NB4 (cell line): ENCODE measurements at regions not wholly inside any gene's neighbourhood (a gene's known extent, or its start where the extent isn't known, plus 50 kb on each side); places are given as distances from the start of the nearest gene placed in this dataset.
"Not testable (repeated sequence)": the region's sequence is repeated elsewhere in the genome, so short reads cannot be mapped to it uniquely, and the experiment has no call there.

Experiments used
- DNase-seq: peaks from one replicate; pipeline ENCODE4 v3.0.0; 2010; ENCODE audit warnings: low read depth
- H3K4me3 ChIP-seq: one replicate; pipeline ENCODE4 v1.5.1; 2011; ENCODE audit warnings: mild to moderate bottlenecking, low read depth, low read length, moderate library complexity
- MYC ChIP-seq: IDR thresholded peaks from 2 replicates; pipeline ENCODE4 v1.6.1; 2011; ENCODE audit warnings: low read depth, low read length
- POLR2A ChIP-seq: IDR thresholded peaks from 2 replicates; pipeline ENCODE4 v1.6.1; 2011; ENCODE audit warnings: mild to moderate bottlenecking; ENCODE audit not compliant: insufficient read length; ENCODE audit errors: extremely low read depth
- TF ChIP-seq, protein P1 (sequence below): IDR thresholded peaks from 2 replicates; pipeline ENCODE4 v1.6.1; 2011; ENCODE audit warnings: low read depth, low read length
- TF ChIP-seq, protein P2 (sequence below): IDR thresholded peaks from one replicate; pipeline ENCODE4 v1.5.1; 2012; ENCODE audit warnings: low read depth, low read length

- H3K4me3 ChIP-seq = no peak overlapping the region
- no peak for DNase-seq
- TF ChIP-seq, protein P1, sequence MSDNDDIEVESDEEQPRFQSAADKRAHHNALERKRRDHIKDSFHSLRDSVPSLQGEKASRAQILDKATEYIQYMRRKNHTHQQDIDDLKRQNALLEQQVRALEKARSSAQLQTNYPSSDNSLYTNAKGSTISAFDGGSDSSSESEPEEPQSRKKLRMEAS = no peak
- no peak for TF ChIP-seq MYC
- TF ChIP-seq, protein P2, sequence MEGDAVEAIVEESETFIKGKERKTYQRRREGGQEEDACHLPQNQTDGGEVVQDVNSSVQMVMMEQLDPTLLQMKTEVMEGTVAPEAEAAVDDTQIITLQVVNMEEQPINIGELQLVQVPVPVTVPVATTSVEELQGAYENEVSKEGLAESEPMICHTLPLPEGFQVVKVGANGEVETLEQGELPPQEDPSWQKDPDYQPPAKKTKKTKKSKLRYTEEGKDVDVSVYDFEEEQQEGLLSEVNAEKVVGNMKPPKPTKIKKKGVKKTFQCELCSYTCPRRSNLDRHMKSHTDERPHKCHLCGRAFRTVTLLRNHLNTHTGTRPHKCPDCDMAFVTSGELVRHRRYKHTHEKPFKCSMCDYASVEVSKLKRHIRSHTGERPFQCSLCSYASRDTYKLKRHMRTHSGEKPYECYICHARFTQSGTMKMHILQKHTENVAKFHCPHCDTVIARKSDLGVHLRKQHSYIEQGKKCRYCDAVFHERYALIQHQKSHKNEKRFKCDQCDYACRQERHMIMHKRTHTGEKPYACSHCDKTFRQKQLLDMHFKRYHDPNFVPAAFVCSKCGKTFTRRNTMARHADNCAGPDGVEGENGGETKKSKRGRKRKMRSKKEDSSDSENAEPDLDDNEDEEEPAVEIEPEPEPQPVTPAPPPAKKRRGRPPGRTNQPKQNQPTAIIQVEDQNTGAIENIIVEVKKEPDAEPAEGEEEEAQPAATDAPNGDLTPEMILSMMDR = no peak
- no peak for TF ChIP-seq POLR2A
Measured at GRCh38 chr7:51927738-51928137, 611.1 kb upstream of the COBL start.

GRCh38 chr7:51918581-51918980 is 602.0 kb upstream of the COBL start:
- TF ChIP-seq, protein P1 = no peak
- TF ChIP-seq, protein P2 = no peak
- TF ChIP-seq POLR2A (no peak), MYC (no peak)
- H3K4me3 ChIP-seq = no peak overlapping the region
- no peak for DNase-seq

DNA sequence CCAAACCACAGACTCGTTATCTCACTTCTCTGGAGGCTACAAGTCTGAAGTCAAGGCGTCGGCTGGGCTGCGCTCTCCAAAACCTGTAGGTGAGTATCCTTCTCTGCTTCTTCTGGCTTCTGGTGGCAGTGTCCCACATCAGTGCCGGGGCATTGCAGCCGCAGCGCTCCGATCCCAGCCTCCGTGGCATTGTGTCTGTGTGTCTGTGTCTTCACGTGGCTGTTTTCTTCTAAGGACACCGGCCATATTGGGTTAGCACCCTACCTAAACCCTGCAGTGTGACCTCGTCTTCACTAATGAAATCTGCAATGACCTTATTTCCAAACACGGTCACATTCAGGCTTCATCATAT is 584.9 kb upstream of the COBL start:
- TF ChIP-seq MYC (no peak), POLR2A (no peak)
- TF ChIP-seq, protein P1 = no peak
- TF ChIP-seq, protein P2 = no peak
- no peak for DNase-seq
- no peak overlapping the region for H3K4me3 ChIP-seq

DNA sequence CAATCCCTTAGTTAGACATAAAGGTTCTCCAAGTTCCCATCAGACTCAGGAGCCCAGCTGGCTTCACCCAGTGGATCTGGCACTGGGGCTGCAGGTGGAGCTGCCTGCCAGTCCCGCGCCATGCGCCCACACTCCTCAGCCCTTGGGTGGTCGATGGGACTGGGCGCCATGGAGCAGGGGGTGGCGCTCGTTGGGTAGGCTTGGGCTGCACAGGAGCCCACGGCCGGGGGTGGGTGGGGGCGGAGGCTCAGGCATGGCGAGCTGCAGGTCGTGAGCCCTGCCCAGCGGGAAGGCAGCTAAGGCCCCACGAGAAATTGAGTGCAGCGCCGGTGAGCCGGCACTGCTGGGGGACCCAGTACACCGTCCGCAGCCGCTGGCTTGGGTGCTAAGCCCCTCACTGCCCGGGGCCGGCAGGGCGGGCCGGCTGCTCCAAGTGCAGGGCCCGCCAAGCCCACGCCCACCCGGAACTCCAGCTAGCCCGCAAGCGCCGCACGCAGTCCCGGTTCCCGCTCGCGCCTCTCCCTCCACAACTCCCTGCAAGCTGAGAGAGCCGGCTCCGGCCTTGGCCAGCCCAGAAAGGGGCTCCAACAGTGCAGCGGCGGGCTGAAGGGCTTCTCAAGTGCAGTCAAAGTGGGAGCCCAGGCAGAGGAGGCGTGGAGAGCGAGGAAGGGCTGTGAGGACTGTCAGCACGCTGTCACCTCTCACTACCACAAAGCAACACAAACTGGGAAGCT is 584.3 kb upstream of the COBL start:
- H3K4me3 ChIP-seq, DNase-seq: not testable (repeated sequence)

- no peak for DNase-seq
- TF ChIP-seq, protein P2 = no peak
- TF ChIP-seq, protein P1 = no peak
- TF ChIP-seq POLR2A = no peak
- TF ChIP-seq MYC = no peak
- H3K4me3 ChIP-seq = no peak overlapping the region
Measured at GRCh38 chr7:51899611-51900010, 583.0 kb upstream of the COBL start.

DNA sequence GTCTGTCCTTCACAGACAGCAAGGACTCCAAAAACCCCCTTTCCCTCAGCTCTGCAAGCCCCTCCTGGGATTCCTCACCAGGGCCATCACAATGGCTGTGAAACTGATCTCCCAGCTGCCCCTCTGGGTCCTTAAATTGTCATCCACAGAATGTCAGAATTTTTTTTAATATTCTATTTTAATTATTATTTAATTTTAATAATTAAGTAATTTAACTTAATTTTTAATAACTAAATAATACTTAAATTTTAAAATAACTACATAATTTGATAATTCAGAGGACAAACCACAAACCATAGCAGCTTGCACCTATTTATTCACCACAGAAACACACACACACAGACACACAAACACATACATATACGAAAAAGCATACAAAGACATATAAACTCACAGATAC is 565.8 kb upstream of the COBL start:
- no peak for DNase-seq
- no peak overlapping the region for H3K4me3 ChIP-seq
- TF ChIP-seq, protein P1 = no peak
- TF ChIP-seq, protein P2 = no peak
- TF ChIP-seq MYC = no peak
- TF ChIP-seq POLR2A = no peak
